ENCODE measurements at regions not wholly inside any gene's neighbourhood (a gene's known extent, or its start where the extent isn't known, plus 50 kb on each side); places are given as distances from the start of the nearest gene placed in this dataset.

- no peak overlapping the region for H3K27ac ChIP-seq
- TF ChIP-seq CTCF (IDR thresholded peaks at IDR 0.05; ENCODE audit: low read depth, low read length): no peak
- no peak for DNase-seq (ENCODE audit: low read depth in 1 of 2, low spot score in 1 of 2)
- H3K4me1 ChIP-seq (ENCODE audit: low read depth): no peaks in the 10 kb centered on the region
- H3K36me3 ChIP-seq: no peaks in the 10 kb centered on the region
- no peaks in the 10 kb centered on the region for H3K9me3 ChIP-seq (ENCODE audit: low read depth)
- no peak overlapping the region for H3K4me3 ChIP-seq
- H3K27me3 ChIP-seq: no peaks in the 10 kb centered on the region
Observed at GRCh38 chr4:31548823-31549222, 828.7 kb downstream of the PCDH7 start.

- no peak for DNase-seq (ENCODE audit: low read depth in 1 of 2, low spot score in 1 of 2)
- no peaks in the 10 kb centered on the region for H3K36me3 ChIP-seq
- H3K9me3 ChIP-seq (ENCODE audit: low read depth): no peaks in the 10 kb centered on the region
- H3K27ac ChIP-seq: no peak overlapping the region
- no peaks in the 10 kb centered on the region for H3K4me1 ChIP-seq (ENCODE audit: low read depth)
- no peaks in the 10 kb centered on the region for H3K27me3 ChIP-seq
- no peak overlapping the region for H3K4me3 ChIP-seq
- TF ChIP-seq CTCF (IDR thresholded peaks at IDR 0.05; ENCODE audit: low read depth, low read length): no peak
Observed at GRCh38 chr4:31549256-31549655, 829.1 kb downstream of the PCDH7 start.

- no peaks in the 10 kb centered on the region for H3K4me1 ChIP-seq (ENCODE audit: low read depth)
- H3K4me3 ChIP-seq: no peak overlapping the region
- no peaks in the 10 kb centered on the region for H3K9me3 ChIP-seq (ENCODE audit: low read depth)
- DNase-seq (ENCODE audit: low read depth in 1 of 2, low spot score in 1 of 2): no peak
- H3K36me3 ChIP-seq: no peaks in the 10 kb centered on the region
- H3K27me3 ChIP-seq: no peaks in the 10 kb centered on the region
- no peak overlapping the region for H3K27ac ChIP-seq
- TF ChIP-seq CTCF (IDR thresholded peaks at IDR 0.05; ENCODE audit: low read depth, low read length): no peak
Observed at GRCh38 chr4:31557437-31557836, 837.3 kb downstream of the PCDH7 start.

- Histone ChIP-seq H3K36me3 (no peaks in the 10 kb centered on the region), H3K4me1 (ENCODE audit: low read depth) (no peaks in the 10 kb centered on the region), H3K4me3 (no peak overlapping the region), H3K27me3 (no peaks in the 10 kb centered on the region), H3K9me3 (ENCODE audit: low read depth) (no peaks in the 10 kb centered on the region), H3K27ac (no peak overlapping the region)
- TF ChIP-seq CTCF (IDR thresholded peaks at IDR 0.05; ENCODE audit: low read depth, low read length): no peak
- no peak for DNase-seq (ENCODE audit: low read depth in 1 of 2, low spot score in 1 of 2)
Observed at GRCh38 chr4:31573554-31573953, 853.4 kb downstream of the PCDH7 start.

GRCh38 chr4:31575504-31575903, 855.3 kb downstream of the PCDH7 start:
- Histone ChIP-seq H3K27me3 (no peaks in the 10 kb centered on the region), H3K36me3 (no peaks in the 10 kb centered on the region), H3K4me3 (no peak overlapping the region), H3K4me1 (ENCODE audit: low read depth) (peaks cover 3% of the 10 kb centered on the region), H3K9me3 (ENCODE audit: low read depth) (no peaks in the 10 kb centered on the region), H3K27ac (no peak overlapping the region)
- no peak for TF ChIP-seq CTCF (IDR thresholded peaks at IDR 0.05; ENCODE audit: low read depth, low read length)
- no peak for DNase-seq (ENCODE audit: low read depth in 1 of 2, low spot score in 1 of 2)

- H3K27ac ChIP-seq: no peak overlapping the region
- DNase-seq (ENCODE audit: low read depth in 1 of 2, low spot score in 1 of 2): no peak
- H3K4me1 ChIP-seq (ENCODE audit: low read depth): peaks cover 3% of the 10 kb centered on the region
- no peak for TF ChIP-seq CTCF (IDR thresholded peaks at IDR 0.05; ENCODE audit: low read depth, low read length)
- no peak overlapping the region for H3K4me3 ChIP-seq
- no peaks in the 10 kb centered on the region for H3K9me3 ChIP-seq (ENCODE audit: low read depth)
- no peaks in the 10 kb centered on the region for H3K27me3 ChIP-seq
- no peaks in the 10 kb centered on the region for H3K36me3 ChIP-seq
Observed at GRCh38 chr4:31580843-31581242, 860.7 kb downstream of the PCDH7 start.
